RCC 7860 (cell line): ENCODE measurements at regions not wholly inside any gene's neighbourhood (a gene's known extent, or its start where the extent isn't known, plus 50 kb on each side); places are given as distances from the start of the nearest gene placed in this dataset.
"Not testable (repeated sequence)": the region's sequence is repeated elsewhere in the genome, so short reads cannot be mapped to it uniquely, and the experiment has no call there.

Experiments used
- DNase-seq: peaks from one replicate; pipeline ENCODE4 v3.0.0-alpha.2; 2015; ENCODE audit warnings: low spot score
- FAIRE-seq: peaks from 2 replicates; lab custom pipeline; 2012; peaks lifted over from hg19 to GRCh38; lab: Jason Lieb, UNC

DNA sequence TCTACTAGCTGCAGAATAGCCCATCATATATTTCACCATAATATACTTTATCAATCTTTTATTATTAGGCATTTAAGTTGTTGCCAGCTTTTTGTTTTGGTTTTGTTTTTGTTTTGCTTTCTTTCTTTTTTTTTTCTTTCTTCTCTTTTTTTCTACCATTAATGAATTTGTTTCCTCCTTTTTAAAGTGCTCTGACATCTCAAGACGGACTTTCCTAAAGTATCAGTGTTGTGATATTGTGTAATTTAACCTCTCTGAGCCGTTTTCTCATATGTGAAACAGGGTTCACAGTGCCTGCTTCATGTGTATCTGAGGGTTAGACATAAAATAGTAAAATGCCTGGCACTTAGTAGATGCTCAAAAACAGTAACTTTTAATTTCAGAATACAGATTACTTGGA, 109.5 kb upstream of the IL12A start:
- DNase-seq, result no peak
- FAIRE-seq, result no peak

- DNase-seq (no peak), FAIRE-seq (no peak)
These were observed 109.0 kb upstream of the IL12A start for GRCh38 chr3:159879598-159879997.

DNA sequence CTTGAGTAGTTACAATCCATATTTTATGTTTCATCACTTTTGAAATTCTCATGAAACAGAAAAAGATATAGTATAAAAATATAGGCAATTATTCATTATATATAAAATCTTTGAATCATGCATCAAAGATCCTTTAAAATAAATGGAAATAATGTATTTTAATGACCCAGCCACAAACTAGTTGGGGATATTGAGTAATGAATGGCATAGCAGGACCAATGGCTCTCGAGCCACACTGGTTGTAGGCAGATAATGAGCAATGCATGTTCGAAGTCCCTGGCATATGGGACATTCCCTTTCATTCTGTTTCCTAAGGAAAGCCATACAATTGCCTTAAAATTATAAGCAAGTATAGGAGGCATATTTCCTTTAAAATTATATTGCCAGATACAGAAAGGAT, 107.4 kb upstream of the IL12A start:
- no peak for DNase-seq
- no peak for FAIRE-seq

- DNase-seq, result no peak
- FAIRE-seq, result no peak
These were observed 106.8 kb upstream of the IL12A start for GRCh38 chr3:159881828-159882309.

DNA sequence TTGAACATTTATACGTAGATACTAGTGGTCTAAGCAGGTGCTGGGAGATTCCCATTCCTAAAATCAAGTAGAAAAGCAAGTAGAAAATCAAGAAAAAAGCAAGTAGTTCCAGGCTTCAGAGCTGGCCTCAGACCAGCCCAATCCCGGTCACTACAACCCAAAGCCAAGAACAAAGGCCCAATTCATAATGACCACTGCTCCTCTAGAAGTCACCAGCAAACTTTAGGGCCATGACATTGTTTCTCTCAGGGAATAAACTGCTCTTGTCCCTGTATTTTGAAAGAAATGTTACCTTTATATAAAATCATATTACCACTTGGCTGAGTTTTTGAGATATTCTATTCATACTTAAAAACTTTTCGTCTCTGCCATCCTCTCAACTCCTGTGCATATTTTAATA, 106.3 kb upstream of the IL12A start:
- FAIRE-seq (no peak), DNase-seq (no peak)

DNA sequence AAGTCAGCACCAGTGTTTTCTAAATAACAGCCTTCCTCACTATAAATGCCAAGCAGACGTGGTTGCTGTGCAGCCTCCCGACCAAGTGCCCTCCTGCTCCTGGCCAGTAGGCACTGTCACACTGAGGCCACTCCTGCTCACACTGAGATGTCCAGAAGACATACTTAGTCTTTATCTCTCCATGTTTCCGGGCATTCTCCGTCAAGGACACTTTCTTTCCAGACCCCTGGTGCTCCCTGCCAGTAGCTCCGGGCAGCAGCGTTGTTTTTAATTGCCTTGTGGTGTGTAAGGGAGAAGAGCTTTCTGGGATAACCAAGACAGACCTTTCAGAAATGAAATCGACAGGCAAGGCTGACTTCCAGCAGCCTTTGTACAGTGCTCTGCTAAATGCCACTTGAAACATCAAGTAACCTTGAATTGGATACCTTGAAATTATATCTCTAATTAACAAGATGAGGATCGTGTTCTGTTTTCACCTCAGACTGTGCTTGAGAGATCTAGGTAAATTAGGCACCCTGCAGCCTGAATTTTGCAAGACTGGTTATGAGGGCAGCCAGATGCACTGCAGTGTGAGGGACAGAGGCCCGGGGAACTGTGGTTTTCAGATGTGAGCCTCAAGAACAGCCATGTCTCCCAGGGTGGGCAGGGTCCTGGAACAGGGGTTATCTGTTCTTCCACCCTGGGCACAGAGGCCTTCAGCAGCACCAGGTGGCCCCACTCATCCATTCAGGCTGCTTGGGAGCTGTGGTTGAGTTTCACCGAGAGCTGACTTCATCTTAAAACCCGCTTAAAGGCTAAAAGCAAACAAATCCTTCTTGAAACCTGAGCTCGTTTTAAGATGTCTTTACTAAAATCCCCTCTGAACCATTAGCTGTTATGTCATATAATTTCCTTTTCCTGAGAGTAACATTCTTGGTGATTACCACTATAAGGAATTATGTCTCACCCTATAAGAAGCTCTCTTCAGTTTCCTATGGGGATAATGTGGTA, 105.5 kb upstream of the IL12A start:
- no peak for FAIRE-seq
- peak; percentile 39 for DNase-seq

DNA sequence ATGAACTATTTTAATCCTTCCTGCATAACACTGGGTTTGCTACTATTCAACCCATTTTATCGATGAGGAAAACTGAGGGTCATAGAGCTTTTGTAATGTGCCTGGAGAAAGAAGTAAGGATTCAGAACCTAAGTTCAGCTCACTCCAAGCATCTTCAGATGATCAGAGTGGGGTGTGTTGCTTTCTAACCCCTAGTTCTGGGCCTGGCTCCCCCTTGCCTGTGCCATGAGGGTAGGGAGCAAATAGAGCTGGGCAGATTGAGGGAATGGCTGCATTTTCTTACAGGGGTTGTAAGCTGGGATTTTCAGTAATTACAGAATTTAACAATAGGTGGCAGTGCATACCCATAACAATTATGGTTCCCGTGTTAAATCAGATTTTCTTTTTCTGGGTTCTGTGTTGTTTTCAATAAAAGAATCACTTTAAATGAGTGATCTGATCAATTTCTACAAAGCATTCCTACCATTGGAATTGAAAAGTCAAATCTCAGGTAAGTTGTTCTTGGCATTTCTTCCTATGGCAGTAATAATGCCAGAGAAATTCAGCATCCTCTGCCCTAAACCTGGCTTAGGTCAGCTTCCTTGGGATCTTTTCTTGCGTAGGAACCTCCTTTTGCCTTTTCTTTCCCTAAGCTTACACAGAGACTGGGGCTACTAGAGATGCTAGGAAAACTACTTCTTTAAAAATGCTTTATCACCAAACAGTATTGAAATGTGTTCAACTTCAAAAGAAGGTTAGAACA, 103.8 kb upstream of the IL12A start:
- peak; percentile 13 for DNase-seq
- FAIRE-seq, result peak; percentile 57

- no peak for FAIRE-seq
- no peak for DNase-seq
These were observed 102.6 kb upstream of the IL12A start for GRCh38 chr3:159886050-159886449.

DNA sequence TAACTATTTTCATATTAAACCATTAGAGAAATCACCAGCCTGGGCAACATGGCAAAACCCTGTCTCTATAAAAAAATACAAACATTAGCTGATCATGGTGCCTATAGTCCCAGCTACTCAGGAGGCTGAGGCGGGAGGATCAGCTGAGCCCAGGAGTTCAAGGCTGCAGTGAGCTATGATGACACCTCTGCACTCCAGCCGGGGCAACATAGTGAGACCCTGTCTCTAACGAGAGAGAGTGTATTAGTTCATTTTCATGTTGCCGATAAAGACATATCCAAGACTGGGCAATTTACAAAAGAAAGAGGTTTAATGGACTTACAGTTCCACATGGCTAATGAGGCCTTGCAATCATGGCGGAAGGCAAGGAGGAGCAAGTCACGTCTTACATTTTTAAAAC, 102.1 kb upstream of the IL12A start:
- FAIRE-seq, DNase-seq: not testable (repeated sequence)

- no peak for DNase-seq
- no peak for FAIRE-seq
These were observed 101.5 kb upstream of the IL12A start for GRCh38 chr3:159887168-159887567.

GRCh38 chr3:159887911-159888310, 100.7 kb upstream of the IL12A start:
- no peak for DNase-seq
- FAIRE-seq, result no peak

DNA sequence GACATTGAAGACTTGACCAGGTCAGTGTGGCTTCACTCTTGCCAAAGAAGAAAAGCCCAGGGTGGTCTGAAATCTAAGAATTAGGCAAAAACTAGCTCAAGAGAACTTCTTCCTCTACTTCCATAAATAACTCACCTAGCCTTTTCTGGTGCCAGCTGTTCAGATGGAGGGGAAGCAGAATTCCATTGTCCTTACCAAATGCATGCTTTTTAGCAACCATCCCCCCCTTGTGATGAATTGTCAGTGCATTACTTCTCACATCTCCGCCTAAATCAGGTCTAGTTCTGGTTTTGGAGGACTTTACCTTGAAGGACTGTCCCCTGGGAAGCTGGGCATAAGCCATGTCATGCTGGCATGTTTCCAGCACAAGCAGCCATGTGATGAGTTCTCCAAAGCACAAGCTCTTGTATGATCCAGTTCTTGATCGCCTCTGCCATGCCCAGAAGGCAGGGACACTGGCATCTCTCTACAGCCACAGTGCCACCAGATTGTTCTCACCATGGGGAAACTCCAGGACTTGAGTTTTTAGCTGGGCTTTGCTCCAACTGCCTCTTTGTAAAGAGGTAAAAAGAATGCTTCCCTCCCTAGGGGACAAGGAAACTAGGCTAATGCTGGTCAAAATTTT, 96.4 kb upstream of the IL12A start:
- DNase-seq (no peak), FAIRE-seq (no peak)

DNA sequence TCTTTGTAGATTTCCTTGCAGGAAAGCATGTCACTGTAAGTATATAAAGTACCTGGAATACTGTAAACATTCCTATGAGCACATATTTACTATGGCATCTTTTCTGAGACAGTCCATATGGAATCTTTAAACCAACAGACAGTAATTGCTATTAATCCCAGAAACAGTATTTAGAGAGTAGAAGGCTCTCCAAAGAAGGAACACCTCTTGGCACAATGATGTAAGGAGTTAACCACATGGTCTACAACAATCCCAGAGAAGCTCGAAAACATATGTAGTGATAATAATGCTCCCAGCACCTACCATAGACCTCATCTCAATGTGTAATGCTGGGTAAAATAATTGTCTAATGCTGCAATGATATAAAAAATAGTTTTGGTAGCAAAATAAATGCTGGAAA, 95.8 kb upstream of the IL12A start:
- FAIRE-seq, result no peak
- DNase-seq, result no peak

GRCh38 chr3:159894386-159894785, 94.2 kb upstream of the IL12A start:
- FAIRE-seq, result no peak
- DNase-seq, result no peak

DNA sequence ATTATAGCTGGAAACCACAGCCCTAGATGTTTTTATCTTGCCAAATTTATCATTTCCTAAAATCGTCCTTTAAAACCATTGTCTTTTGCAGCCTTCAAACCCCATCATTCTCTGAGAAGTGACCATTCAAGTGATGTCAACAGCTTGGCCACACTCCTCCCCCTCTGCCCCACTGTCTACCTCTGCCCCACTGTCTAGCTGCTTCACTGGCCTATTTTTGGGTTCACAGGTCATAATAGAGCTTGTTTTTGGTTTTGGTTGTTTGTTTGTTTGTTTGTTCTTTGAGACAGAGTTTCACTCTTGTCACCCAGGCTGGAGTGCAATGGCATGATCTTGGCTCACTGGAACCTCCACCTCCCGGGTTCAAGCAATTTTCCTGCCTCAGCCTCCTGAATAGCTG, 93.2 kb upstream of the IL12A start:
- FAIRE-seq (no peak), DNase-seq (no peak)

- DNase-seq (no peak), FAIRE-seq (no peak)
These were observed 92.1 kb upstream of the IL12A start for GRCh38 chr3:159896543-159896942.

GRCh38 chr3:159897331-159898075, 91.1 kb upstream of the IL12A start:
- FAIRE-seq, result peak; percentile 66

GRCh38 chr3:159898147-159898546, 90.5 kb upstream of the IL12A start:
- DNase-seq (no peak), FAIRE-seq (no peak)

More at GRCh38 chr3:159897331-159898075, 91.1 kb upstream of the IL12A start:
- no peak for DNase-seq

GRCh38 chr3:159899166-159899565, 89.5 kb upstream of the IL12A start:
- DNase-seq (no peak), FAIRE-seq (no peak)

- FAIRE-seq (no peak), DNase-seq (no peak)
These were observed 85.9 kb upstream of the IL12A start for GRCh38 chr3:159902546-159903314.
